NCI-H446 treated with DMSO at 0.1 percent for 48 hours (cell line): ENCODE measurements at regions not wholly inside any gene's neighbourhood (a gene's known extent, or its start where the extent isn't known, plus 50 kb on each side); places are given as distances from the start of the nearest gene placed in this dataset.

Source experiments
- DNase-seq: peaks from one replicate; lab custom pipeline; 2025; lab: John Stamatoyannopoulos, UW

- DNase-seq, result no peak
Observed at GRCh38 chr1:199700551-199700950, 327.0 kb upstream of the NR5A2 start.

- no peak for DNase-seq
Observed at GRCh38 chr1:199701726-199702125, 325.8 kb upstream of the NR5A2 start.

GRCh38 chr1:199704231-199704630 is 323.3 kb upstream of the NR5A2 start:
- no peak for DNase-seq

GRCh38 chr1:199705825-199706224 is 321.7 kb upstream of the NR5A2 start:
- no peak for DNase-seq

GRCh38 chr1:199706826-199707606 is 320.5 kb upstream of the NR5A2 start:
- no peak for DNase-seq

GRCh38 chr1:199710974-199711373 is 316.5 kb upstream of the NR5A2 start:
- no peak for DNase-seq

- no peak for DNase-seq
Observed at GRCh38 chr1:199716729-199717128, 310.8 kb upstream of the NR5A2 start.

- no peak for DNase-seq
Observed at GRCh38 chr1:199719156-199719842, 308.2 kb upstream of the NR5A2 start.

- DNase-seq, result no peak
Observed at GRCh38 chr1:199720496-199720895, 307.0 kb upstream of the NR5A2 start.

- DNase-seq, result no peak
Observed at GRCh38 chr1:199721001-199721400, 306.5 kb upstream of the NR5A2 start.

- DNase-seq, result no peak
Observed at GRCh38 chr1:199723250-199723956, 304.1 kb upstream of the NR5A2 start.

- no peak for DNase-seq
Observed at GRCh38 chr1:199724049-199724448, 303.5 kb upstream of the NR5A2 start.

- DNase-seq, result no peak
Observed at GRCh38 chr1:199725002-199725565, 302.4 kb upstream of the NR5A2 start.

GRCh38 chr1:199727682-199728081 is 299.8 kb upstream of the NR5A2 start:
- DNase-seq, result no peak

GRCh38 chr1:199728345-199728744 is 299.2 kb upstream of the NR5A2 start:
- no peak for DNase-seq

- DNase-seq, result no peak
Observed at GRCh38 chr1:199733125-199733524, 294.4 kb upstream of the NR5A2 start.

GRCh38 chr1:199734186-199734585 is 293.3 kb upstream of the NR5A2 start:
- DNase-seq, result no peak

- DNase-seq, result no peak
Observed at GRCh38 chr1:199735660-199736059, 291.9 kb upstream of the NR5A2 start.

GRCh38 chr1:199736646-199737045 is 290.9 kb upstream of the NR5A2 start:
- no peak for DNase-seq

- no peak for DNase-seq
Observed at GRCh38 chr1:199741586-199741985, 285.9 kb upstream of the NR5A2 start.

GRCh38 chr1:199742547-199742946 is 285.0 kb upstream of the NR5A2 start:
- no peak for DNase-seq

- no peak for DNase-seq
Observed at GRCh38 chr1:199743227-199743626, 284.3 kb upstream of the NR5A2 start.
